GM18505 (cell line): ENCODE measurements at regions not wholly inside any gene's neighbourhood (a gene's known extent, or its start where the extent isn't known, plus 50 kb on each side); places are given as distances from the start of the nearest gene placed in this dataset.
"Not testable (repeated sequence)": the region's sequence is repeated elsewhere in the genome, so short reads cannot be mapped to it uniquely, and the experiment has no call there.

Source experiments
- ATAC-seq: cut with Tn5 transposase; IDR thresholded peaks from one replicate; pipeline ENCODE4 v1.9.1; 2021; ENCODE audit not compliant: unreplicated experiment
- POLR2A ChIP-seq: IDR thresholded peaks from 4 replicates; pipeline ENCODE4 v1.6.1; 2011; ENCODE audit warnings: borderline replicate concordance; ENCODE audit not compliant: insufficient read depth, insufficient read length; ENCODE audit errors: extremely low read depth

DNA sequence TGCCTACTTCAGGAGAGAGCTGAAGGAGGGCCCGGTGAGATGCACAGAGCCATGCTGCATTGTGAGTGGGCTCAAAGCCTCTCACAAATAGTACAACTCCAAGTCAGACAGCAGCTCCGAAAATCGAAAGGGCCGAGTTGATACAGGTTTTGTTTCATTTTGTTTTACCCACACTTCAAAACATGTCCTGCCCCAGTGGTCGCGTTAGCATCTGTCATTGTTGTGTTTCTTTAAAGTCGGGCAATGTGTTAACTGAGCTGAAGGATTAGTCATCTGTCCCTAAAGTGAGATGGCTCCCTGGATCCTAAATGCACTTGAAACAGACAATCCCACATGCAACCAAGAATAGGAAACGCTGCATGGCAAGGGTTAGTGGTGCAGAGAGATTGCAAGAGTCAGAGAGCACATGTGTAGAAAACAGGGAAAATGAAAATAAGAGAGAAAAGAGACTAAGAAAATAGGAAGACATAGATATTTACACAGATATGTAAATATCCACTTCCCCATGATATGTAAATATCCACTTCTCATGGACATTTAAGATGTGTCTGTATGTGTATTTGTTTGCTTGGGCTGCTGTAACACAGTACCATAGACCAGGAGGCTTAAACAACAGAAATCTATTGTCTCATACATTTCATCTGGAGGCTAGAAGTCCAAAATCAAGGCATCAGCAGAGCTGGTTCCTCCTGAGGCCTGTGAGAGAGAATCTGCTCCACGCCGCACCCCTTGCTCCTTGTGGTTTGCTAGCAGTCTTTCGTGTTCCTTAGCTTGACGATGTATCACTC is 131.4 kb upstream of the RAB4A start:
- no peak for ATAC-seq
- no peak for TF ChIP-seq POLR2A

DNA sequence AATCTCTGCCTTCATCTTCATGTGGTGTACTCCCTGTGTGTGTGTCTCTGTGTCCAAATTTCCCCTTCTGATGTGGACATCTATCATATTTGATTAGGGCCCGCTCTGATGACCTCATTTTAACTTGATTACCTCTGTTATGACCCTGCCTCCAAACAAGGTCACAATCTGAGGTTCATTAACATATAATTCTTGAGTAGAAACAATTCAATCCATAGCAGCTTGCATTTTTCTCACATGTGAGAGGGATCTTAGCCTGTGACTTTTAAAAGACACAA is 130.9 kb upstream of the RAB4A start:
- no peak for ATAC-seq
- no peak for TF ChIP-seq POLR2A

DNA sequence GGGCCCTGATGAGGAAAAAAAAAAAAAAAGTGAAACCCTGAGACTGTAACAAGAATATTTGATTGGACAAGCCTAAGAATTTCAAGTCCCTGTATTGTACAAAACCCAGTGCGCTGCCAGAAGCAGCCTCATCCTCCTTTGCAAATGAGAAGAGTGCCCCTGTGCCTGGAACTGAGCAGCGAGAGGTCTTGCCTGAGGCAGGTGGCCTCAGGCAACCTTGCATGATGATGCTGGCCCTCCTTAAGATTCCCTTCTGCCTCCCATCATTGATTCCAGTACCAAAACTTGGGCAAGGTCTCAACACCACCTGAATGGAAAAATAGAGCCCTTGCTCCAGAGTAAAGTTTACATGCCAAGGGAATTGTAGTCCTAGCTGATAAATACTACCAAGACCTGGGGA is 129.6 kb upstream of the RAB4A start:
- TF ChIP-seq POLR2A: no peak
- ATAC-seq: no peak

DNA sequence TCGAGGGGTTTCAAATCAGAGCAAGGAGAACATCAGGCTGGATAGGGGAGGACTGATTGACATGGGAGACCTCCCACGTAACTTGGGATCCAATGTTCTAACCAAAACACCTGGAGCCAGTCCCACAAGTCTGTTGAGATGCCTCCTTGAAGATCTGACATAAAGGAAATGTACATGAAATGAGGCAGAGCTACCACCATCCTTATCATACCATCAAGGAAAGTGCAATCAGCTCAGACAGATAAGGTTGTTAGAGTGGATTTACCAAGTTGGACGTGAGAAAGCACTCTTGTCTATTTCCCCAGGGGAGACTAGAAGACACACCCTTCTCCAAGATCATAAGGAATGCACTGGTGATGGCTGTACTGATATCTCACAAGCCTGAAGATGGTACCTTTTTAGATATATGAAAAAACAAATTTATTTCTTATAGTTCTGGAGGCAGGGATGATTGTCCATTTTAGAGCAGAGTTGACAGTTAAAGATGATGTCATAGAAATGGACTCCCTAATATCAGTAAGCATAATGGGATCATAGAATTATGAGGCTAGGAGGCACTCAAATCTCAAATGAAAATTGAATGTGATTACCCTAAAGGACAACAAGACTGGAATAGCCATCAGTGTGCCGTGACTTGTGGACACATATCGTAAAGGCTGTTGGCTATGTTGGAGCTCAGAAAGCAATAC is 129.1 kb upstream of the RAB4A start:
- no peak for TF ChIP-seq POLR2A
- no peak for ATAC-seq

DNA sequence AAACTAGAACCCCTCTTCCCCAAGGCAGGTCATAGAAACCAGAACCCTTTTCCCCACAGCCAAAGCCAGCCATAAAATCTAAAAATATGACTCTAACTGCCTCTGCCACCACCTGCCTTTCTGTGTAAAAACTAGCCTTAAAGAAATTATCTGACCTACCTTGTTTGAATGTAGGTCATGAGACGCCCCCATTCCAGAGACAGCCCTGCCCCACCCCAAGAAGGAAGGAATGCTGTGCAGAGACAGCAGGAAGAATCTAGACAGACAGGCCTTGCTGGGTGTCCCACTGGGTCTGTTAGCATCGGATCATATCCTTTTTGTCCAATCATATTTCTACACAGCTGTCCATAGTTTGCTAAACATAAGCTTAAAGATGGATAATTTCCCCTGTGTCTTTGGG is 128.4 kb upstream of the RAB4A start:
- no peak for TF ChIP-seq POLR2A
- no peak for ATAC-seq

DNA sequence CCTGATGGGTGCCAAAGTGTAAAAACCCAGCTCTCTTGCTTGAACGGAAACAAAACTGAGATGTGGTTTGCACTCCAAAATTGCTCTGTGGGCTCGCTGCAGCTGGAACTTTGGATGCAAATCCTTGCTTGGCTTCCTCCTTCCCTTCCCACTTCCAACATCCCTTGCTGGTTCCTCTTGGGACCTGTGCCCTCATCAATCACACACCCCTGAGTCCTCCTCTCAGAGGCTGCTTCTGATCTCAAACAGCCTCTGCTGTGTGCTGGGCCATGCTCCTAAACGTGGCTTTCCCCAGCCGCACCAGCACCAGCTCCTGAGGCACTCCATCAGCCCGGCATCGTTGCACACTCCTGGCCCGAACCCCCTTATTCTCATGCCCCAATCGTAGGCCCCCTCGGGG is 124.3 kb upstream of the RAB4A start:
- TF ChIP-seq POLR2A: no peak

DNA sequence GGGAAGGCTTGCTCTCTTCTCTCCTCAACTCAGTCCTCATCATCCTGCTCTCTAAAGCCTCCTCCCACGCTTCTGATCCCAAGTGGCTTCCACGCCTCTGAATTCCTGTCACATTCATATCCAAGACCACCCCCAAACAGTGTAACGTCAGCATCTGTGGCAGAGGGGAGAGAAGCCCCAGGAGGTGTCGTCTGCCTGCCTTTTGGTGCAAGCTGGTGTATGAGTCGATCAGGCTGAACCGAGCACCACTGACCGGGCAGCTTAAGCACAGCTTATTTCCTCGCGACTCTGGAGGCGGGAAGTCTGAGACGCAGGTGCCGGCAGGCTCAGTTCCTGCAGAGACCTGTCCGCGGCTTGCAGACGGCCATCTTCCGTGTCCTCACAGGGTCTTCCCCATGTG is 123.8 kb upstream of the RAB4A start:
- no peak for ATAC-seq
- no peak for TF ChIP-seq POLR2A

More for the DNA sequence above, 124.3 kb upstream of the RAB4A start:
- no peak for ATAC-seq

DNA sequence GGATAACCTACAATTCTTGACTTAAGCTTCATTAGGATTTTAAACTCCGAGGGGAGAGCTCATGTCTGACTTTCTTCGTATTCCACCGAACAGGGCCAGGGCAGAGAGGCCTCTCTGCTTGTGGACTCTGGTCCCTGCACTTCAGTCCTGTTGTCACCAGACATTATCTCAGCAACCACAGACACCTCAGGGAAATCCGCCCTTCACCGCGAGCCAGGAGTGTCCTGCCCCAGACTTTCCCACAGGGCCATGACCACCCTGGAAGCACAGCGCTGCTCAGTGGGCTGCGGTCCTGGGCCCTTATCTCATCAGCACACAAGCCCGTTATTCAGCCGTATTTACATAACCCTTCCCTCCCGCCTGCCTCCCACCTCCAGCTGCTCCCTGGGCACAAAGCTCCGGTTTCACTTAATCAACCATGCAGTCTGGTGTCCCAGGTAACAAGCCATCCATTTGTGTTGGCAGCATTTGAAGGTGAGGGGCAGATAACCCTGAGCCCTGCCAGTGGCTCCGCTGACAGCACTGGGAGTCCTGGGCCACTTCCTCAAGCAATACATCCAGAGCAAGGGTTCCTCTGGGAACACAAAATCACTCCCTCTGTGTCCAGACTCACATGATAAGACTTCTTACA is 122.8 kb upstream of the RAB4A start:
- ATAC-seq: no peak
- TF ChIP-seq POLR2A: no peak

DNA sequence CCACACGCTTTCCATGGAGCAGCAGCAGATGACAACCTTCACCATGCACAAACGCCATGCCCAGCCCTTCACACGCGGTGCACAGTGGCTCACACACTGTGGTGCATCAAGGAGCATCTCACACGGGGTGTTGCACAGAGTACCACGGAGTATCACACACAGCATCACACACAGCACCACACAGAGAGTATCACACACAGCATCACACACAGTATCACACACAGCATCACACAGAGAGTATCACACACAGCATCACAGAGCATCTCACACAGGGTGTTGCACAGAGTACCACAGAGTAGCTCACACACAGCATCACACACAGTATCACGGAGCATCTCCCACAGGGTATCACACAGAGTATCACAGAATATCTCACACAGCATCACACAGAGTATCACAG is 122.2 kb upstream of the RAB4A start:
- TF ChIP-seq POLR2A: no peak
- no peak for ATAC-seq

DNA sequence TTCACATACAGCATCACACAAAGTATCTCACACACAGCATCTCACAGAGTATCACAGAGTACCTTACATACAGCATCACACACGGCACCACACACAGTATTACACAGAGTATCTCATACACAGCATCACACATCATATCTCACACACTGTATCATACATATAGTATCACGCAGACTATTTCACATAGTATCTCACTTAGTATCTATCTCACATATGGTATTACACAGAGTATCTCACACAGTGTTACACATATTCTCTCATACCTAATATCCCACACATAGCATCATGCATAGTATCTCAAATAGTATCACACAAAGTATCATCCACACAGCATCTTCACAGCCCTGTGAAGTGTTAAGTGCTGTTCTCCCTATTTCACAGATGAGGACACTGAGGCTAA is 121.5 kb upstream of the RAB4A start:
- TF ChIP-seq POLR2A: no peak
- ATAC-seq: no peak

DNA sequence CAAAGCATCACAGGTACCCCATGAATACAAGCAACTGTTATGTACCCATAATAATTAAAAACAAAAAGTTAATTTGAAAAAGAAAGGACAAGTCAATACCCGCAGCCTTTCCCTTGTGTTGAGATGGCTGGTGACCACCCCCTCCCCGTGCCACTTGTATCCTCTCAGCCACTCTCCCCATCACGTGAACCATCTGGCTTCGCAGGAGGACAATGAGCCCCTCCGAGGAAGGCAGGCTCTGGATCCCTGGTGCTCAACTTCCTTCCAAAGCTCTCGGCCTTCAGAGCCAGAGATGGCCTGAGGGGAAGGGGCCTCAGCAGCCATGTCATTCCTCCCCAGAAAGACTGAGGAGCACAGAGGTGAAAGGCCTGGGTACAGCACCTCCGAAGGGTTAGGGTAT is 120.4 kb upstream of the RAB4A start:
- no peak for TF ChIP-seq POLR2A
- ATAC-seq: no peak

DNA sequence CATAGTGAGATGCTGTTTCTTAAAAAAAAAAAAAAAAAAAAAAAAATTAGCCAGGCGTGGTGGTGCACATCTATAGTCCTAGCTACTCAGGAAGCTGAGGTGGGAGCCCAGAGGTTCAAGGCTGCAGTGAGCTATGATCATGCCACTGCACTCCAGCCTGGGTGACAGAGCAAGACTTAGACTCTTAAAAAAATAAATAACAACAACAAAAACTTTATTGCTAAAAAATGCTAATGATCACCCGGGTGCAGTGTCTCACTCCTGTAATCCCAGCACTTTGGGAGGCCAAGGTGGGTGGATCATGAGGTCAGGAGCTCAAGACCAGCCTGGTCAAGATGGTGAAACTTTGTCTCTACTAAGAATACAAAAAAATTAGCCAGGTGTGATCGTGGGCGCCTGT is 119.5 kb upstream of the RAB4A start:
- ATAC-seq: not testable (repeated sequence)

DNA sequence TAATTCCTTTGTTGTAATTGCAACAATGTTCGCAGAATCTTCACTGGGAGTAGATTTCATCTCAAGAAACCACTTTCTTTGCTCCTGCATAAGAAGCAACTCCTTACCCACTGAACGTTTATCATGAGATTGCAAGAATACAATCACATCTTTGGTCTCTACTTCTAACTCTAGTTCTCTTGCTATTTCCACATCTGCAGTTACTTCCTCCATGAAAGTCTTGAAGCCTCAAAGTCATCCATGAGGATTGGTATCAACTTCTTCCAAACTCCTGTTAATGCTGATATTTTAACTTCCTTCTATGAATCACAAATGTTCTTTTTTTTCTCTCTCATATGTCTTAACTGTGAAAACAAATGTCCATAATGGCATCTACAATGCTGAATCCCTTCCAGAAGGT is 118.6 kb upstream of the RAB4A start:
- ATAC-seq: no peak
- no peak for TF ChIP-seq POLR2A

DNA sequence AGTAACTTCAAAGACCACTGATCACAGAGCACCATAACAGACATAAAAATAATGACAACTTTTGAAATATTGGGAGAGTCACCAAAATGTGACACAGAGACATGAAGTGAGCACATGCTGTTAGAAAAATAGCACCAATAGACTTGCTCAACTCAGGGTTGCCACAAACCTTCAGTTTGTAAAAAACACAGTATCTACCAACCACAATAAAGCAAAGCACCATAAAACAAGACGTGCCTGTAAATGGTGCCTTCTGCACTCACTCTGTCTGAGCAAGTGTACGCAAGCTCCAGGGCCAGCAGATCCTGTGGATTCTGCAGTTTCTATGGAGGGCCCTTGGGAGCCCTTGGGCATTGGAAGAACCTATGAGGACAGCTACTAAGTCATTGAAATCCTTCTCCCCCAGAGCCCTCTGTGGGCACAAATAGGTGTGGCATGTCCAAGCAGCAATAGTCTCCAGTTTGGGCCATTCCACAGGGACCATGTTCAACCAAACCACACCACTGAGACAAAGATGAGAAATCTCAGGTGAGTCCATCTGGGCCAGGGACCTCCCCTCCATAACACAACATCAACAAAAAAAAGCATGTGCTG is 116.9 kb upstream of the RAB4A start:
- TF ChIP-seq POLR2A: no peak
- no peak for ATAC-seq
